ENCODE measurements at regions not wholly inside any gene's neighbourhood (a gene's known extent, or its start where the extent isn't known, plus 50 kb on each side); places are given as distances from the start of the nearest gene placed in this dataset.

GRCh38 chr5:179413086-179413690, 67.9 kb upstream of the ADAMTS2 start:
- no peak overlapping the region for H3K4me2 ChIP-seq
- H3K4me3 Mint-ChIP-seq, result peak overlapping the region; percentile 62
- H3K27ac ChIP-seq, result no peak overlapping the region
- H3K4me1 Mint-ChIP-seq, result peaks cover 13% of the 10 kb centered on the region
- H3K9me3 ChIP-seq (ENCODE audit: low read depth), result no peaks in the 10 kb centered on the region
- peak overlapping the region; percentile 21 for H3K27ac Mint-ChIP-seq
- H2AFZ ChIP-seq (replicated peaks), result no peak overlapping the region
- no peak overlapping the region for H3K9ac ChIP-seq
- H3K36me3 Mint-ChIP-seq, result no peaks in the 10 kb centered on the region
- no peaks in the 10 kb centered on the region for H3K9me3 Mint-ChIP-seq
- H3K36me3 ChIP-seq, result no peaks in the 10 kb centered on the region
- no peak overlapping the region for H3K4me3 ChIP-seq
- TF ChIP-seq EZH2 (IDR thresholded peaks at IDR 0.05) (no peak), EZH2phosphoT487 (IDR thresholded peaks at IDR 0.05) (no peak), CTCF (IDR thresholded peaks at IDR 0.05) (no peak)
- no peak for DNase-seq (ENCODE audit: low spot score)
- H3K4me1 ChIP-seq, result no peaks in the 10 kb centered on the region
- no peaks in the 10 kb centered on the region for H3F3A ChIP-seq (ENCODE audit: low read depth)
- no peaks in the 10 kb centered on the region for H3K27me3 ChIP-seq
- peaks cover 7% of the 10 kb centered on the region for H3K27me3 Mint-ChIP-seq (ENCODE audit: insufficient read depth, low read depth)
- no peaks in the 10 kb centered on the region for H4K20me1 ChIP-seq (ENCODE audit: low read depth)
- no peaks in the 10 kb centered on the region for H3K79me2 ChIP-seq (ENCODE audit: low read depth)

- H3K27me3 Mint-ChIP-seq (ENCODE audit: insufficient read depth, low read depth), result peaks cover 6% of the 10 kb centered on the region
- Histone ChIP-seq H3K4me2 (no peak overlapping the region), H3K79me2 (ENCODE audit: low read depth) (no peaks in the 10 kb centered on the region), H3K27me3 (no peaks in the 10 kb centered on the region), H3K9me3 (ENCODE audit: low read depth) (no peaks in the 10 kb centered on the region), H2AFZ (replicated peaks) (no peak overlapping the region), H4K20me1 (ENCODE audit: low read depth) (no peaks in the 10 kb centered on the region), H3F3A (ENCODE audit: low read depth) (no peaks in the 10 kb centered on the region), H3K4me3 (no peak overlapping the region), H3K36me3 (no peaks in the 10 kb centered on the region), H3K27ac (no peak overlapping the region), H3K4me1 (no peaks in the 10 kb centered on the region), H3K9ac (no peak overlapping the region)
- H3K9me3 Mint-ChIP-seq, result no peaks in the 10 kb centered on the region
- H3K27ac Mint-ChIP-seq, result no peak overlapping the region
- H3K36me3 Mint-ChIP-seq, result no peaks in the 10 kb centered on the region
- peaks cover 3% of the 10 kb centered on the region for H3K4me1 Mint-ChIP-seq
- no peak overlapping the region for H3K4me3 Mint-ChIP-seq
- no peak for TF ChIP-seq EZH2 (IDR thresholded peaks at IDR 0.05)
- no peak for TF ChIP-seq CTCF (IDR thresholded peaks at IDR 0.05)
- TF ChIP-seq EZH2phosphoT487 (IDR thresholded peaks at IDR 0.05), result no peak
- DNase-seq (ENCODE audit: low spot score), result no peak
These were observed 66.0 kb upstream of the ADAMTS2 start for GRCh38 chr5:179411161-179411841.

- Mint-ChIP-seq H3K9me3 (no peaks in the 10 kb centered on the region), H3K27me3 (ENCODE audit: insufficient read depth, low read depth) (peaks cover 4% of the 10 kb centered on the region), H3K27ac (no peak overlapping the region), H3K4me3 (no peak overlapping the region), H3K4me1 (peaks cover 3% of the 10 kb centered on the region), H3K36me3 (no peaks in the 10 kb centered on the region)
- H3K4me2 ChIP-seq, result no peak overlapping the region
- no peaks in the 10 kb centered on the region for H3K9me3 ChIP-seq (ENCODE audit: low read depth)
- no peak overlapping the region for H3K9ac ChIP-seq
- H3F3A ChIP-seq (ENCODE audit: low read depth), result no peaks in the 10 kb centered on the region
- no peaks in the 10 kb centered on the region for H3K27me3 ChIP-seq
- H4K20me1 ChIP-seq (ENCODE audit: low read depth), result no peaks in the 10 kb centered on the region
- H3K36me3 ChIP-seq, result no peaks in the 10 kb centered on the region
- TF ChIP-seq EZH2 (IDR thresholded peaks at IDR 0.05) (no peak), CTCF (IDR thresholded peaks at IDR 0.05) (no peak), EZH2phosphoT487 (IDR thresholded peaks at IDR 0.05) (no peak)
- H3K4me3 ChIP-seq, result no peak overlapping the region
- no peak overlapping the region for H2AFZ ChIP-seq (replicated peaks)
- no peaks in the 10 kb centered on the region for H3K4me1 ChIP-seq
- no peaks in the 10 kb centered on the region for H3K79me2 ChIP-seq (ENCODE audit: low read depth)
- DNase-seq (ENCODE audit: low spot score), result no peak
- H3K27ac ChIP-seq, result no peak overlapping the region
These were observed 65.3 kb upstream of the ADAMTS2 start for GRCh38 chr5:179410291-179411160.

Data from neural progenitor cell (in vitro differentiated cells).